Loucy (cell line): ENCODE measurements at regions not wholly inside any gene's neighbourhood (a gene's known extent, or its start where the extent isn't known, plus 50 kb on each side); places are given as distances from the start of the nearest gene placed in this dataset.

ENCODE experiments used
- EZH2phosphoT487 ChIP-seq: fragments of 200-600 bp; IDR thresholded peaks from 2 replicates; pipeline ENCODE4 v1.6.1; 2018; ENCODE audit warnings: antibody characterized with exemption, mild to moderate bottlenecking, moderate library complexity, borderline replicate concordance
- TF ChIP-seq, protein P1 (sequence below): fragments of 200-600 bp; sonication (generic); conservative IDR thresholded peaks from 2 replicates; pipeline ENCODE4 v1.5.1; 2014; ENCODE audit warnings: mild to moderate bottlenecking, antibody characterized with exemption, low read length

GRCh38 chr1:218565377-218565776 is 220.2 kb downstream of the TGFB2 start:
- TF ChIP-seq, protein P1, sequence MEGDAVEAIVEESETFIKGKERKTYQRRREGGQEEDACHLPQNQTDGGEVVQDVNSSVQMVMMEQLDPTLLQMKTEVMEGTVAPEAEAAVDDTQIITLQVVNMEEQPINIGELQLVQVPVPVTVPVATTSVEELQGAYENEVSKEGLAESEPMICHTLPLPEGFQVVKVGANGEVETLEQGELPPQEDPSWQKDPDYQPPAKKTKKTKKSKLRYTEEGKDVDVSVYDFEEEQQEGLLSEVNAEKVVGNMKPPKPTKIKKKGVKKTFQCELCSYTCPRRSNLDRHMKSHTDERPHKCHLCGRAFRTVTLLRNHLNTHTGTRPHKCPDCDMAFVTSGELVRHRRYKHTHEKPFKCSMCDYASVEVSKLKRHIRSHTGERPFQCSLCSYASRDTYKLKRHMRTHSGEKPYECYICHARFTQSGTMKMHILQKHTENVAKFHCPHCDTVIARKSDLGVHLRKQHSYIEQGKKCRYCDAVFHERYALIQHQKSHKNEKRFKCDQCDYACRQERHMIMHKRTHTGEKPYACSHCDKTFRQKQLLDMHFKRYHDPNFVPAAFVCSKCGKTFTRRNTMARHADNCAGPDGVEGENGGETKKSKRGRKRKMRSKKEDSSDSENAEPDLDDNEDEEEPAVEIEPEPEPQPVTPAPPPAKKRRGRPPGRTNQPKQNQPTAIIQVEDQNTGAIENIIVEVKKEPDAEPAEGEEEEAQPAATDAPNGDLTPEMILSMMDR: no peak
- no peak for TF ChIP-seq EZH2phosphoT487
